ENCODE measurements at regions not wholly inside any gene's neighbourhood (a gene's known extent, or its start where the extent isn't known, plus 50 kb on each side); places are given as distances from the start of the nearest gene placed in this dataset.

- TF ChIP-seq EZH2 (IDR thresholded peaks at IDR 0.05; ENCODE audit: borderline replicate concordance, low read length): no peak
- TF ChIP-seq, protein P1, sequence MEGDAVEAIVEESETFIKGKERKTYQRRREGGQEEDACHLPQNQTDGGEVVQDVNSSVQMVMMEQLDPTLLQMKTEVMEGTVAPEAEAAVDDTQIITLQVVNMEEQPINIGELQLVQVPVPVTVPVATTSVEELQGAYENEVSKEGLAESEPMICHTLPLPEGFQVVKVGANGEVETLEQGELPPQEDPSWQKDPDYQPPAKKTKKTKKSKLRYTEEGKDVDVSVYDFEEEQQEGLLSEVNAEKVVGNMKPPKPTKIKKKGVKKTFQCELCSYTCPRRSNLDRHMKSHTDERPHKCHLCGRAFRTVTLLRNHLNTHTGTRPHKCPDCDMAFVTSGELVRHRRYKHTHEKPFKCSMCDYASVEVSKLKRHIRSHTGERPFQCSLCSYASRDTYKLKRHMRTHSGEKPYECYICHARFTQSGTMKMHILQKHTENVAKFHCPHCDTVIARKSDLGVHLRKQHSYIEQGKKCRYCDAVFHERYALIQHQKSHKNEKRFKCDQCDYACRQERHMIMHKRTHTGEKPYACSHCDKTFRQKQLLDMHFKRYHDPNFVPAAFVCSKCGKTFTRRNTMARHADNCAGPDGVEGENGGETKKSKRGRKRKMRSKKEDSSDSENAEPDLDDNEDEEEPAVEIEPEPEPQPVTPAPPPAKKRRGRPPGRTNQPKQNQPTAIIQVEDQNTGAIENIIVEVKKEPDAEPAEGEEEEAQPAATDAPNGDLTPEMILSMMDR (IDR thresholded peaks at IDR 0.05; ENCODE audit: low read length): no peak
- Histone ChIP-seq H3K27ac (ENCODE audit: low read depth, low read length, poor library complexity, severe bottlenecking) (no peak overlapping the region), H3K4me3 (ENCODE audit: low read depth, low read length, poor library complexity, severe bottlenecking) (no peak overlapping the region), H3F3A (ENCODE audit: insufficient read depth, low read length) (no peaks in the 10 kb centered on the region), H3K9ac (ENCODE audit: low read length) (no peak overlapping the region), H3K9me2 (ENCODE audit: low read depth, low read length) (no peaks in the 10 kb centered on the region), H4K20me1 (ENCODE audit: insufficient read depth, low read length) (no peaks in the 10 kb centered on the region), H3K4me1 (ENCODE audit: insufficient read depth, low read length, severe bottlenecking) (no peaks in the 10 kb centered on the region), H2AFZ (ENCODE audit: low read length) (no peak overlapping the region), H3K36me3 (ENCODE audit: insufficient read depth, low read length) (no peaks in the 10 kb centered on the region), H3K9me3 (ENCODE audit: low read length) (no peaks in the 10 kb centered on the region), H3K79me2 (ENCODE audit: insufficient read depth, low read length) (no peaks in the 10 kb centered on the region), H3K4me2 (ENCODE audit: low read length) (no peak overlapping the region), H3K27me3 (ENCODE audit: insufficient read depth, low read length) (no peaks in the 10 kb centered on the region)
Measured at GRCh38 chr10:64814201-64814600, 1293.0 kb downstream of the REEP3 start.

- no peaks in the 10 kb centered on the region for H4K20me1 ChIP-seq (ENCODE audit: insufficient read depth, low read length)
- no peak overlapping the region for H2AFZ ChIP-seq (ENCODE audit: low read length)
- H3K9me3 ChIP-seq (ENCODE audit: low read length): no peaks in the 10 kb centered on the region
- no peak overlapping the region for H3K27ac ChIP-seq (ENCODE audit: low read depth, low read length, poor library complexity, severe bottlenecking)
- H3K36me3 ChIP-seq (ENCODE audit: insufficient read depth, low read length): no peaks in the 10 kb centered on the region
- no peaks in the 10 kb centered on the region for H3K4me1 ChIP-seq (ENCODE audit: insufficient read depth, low read length, severe bottlenecking)
- H3F3A ChIP-seq (ENCODE audit: insufficient read depth, low read length): no peaks in the 10 kb centered on the region
- no peak overlapping the region for H3K4me2 ChIP-seq (ENCODE audit: low read length)
- no peak overlapping the region for H3K9ac ChIP-seq (ENCODE audit: low read length)
- no peaks in the 10 kb centered on the region for H3K79me2 ChIP-seq (ENCODE audit: insufficient read depth, low read length)
- H3K4me3 ChIP-seq (ENCODE audit: low read depth, low read length, poor library complexity, severe bottlenecking): no peak overlapping the region
- H3K27me3 ChIP-seq (ENCODE audit: insufficient read depth, low read length): no peaks in the 10 kb centered on the region
- TF ChIP-seq, protein P1 (IDR thresholded peaks at IDR 0.05; ENCODE audit: low read length): no peak
- no peak for TF ChIP-seq EZH2 (IDR thresholded peaks at IDR 0.05; ENCODE audit: borderline replicate concordance, low read length)
- H3K9me2 ChIP-seq (ENCODE audit: low read depth, low read length): no peaks in the 10 kb centered on the region
Measured at GRCh38 chr10:64829888-64830412, 1308.7 kb downstream of the REEP3 start.

- no peaks in the 10 kb centered on the region for H4K20me1 ChIP-seq (ENCODE audit: insufficient read depth, low read length)
- H3K36me3 ChIP-seq (ENCODE audit: insufficient read depth, low read length): no peaks in the 10 kb centered on the region
- H2AFZ ChIP-seq (ENCODE audit: low read length): no peak overlapping the region
- no peaks in the 10 kb centered on the region for H3K9me3 ChIP-seq (ENCODE audit: low read length)
- no peak overlapping the region for H3K4me2 ChIP-seq (ENCODE audit: low read length)
- no peak overlapping the region for H3K9ac ChIP-seq (ENCODE audit: low read length)
- no peaks in the 10 kb centered on the region for H3K79me2 ChIP-seq (ENCODE audit: insufficient read depth, low read length)
- no peaks in the 10 kb centered on the region for H3K4me1 ChIP-seq (ENCODE audit: insufficient read depth, low read length, severe bottlenecking)
- TF ChIP-seq, protein P1 (IDR thresholded peaks at IDR 0.05; ENCODE audit: low read length): no peak
- no peak for TF ChIP-seq EZH2 (IDR thresholded peaks at IDR 0.05; ENCODE audit: borderline replicate concordance, low read length)
- no peaks in the 10 kb centered on the region for H3K27me3 ChIP-seq (ENCODE audit: insufficient read depth, low read length)
- H3K9me2 ChIP-seq (ENCODE audit: low read depth, low read length): no peaks in the 10 kb centered on the region
- no peak overlapping the region for H3K4me3 ChIP-seq (ENCODE audit: low read depth, low read length, poor library complexity, severe bottlenecking)
- no peak overlapping the region for H3K27ac ChIP-seq (ENCODE audit: low read depth, low read length, poor library complexity, severe bottlenecking)
- no peaks in the 10 kb centered on the region for H3F3A ChIP-seq (ENCODE audit: insufficient read depth, low read length)
Measured at GRCh38 chr10:64830869-64831268, 1309.7 kb downstream of the REEP3 start.
